Endodermal cell (in vitro differentiated cells): ENCODE measurements at regions not wholly inside any gene's neighbourhood (a gene's known extent, or its start where the extent isn't known, plus 50 kb on each side); places are given as distances from the start of the nearest gene placed in this dataset.

Source experiments
- DNase-seq: peaks from one replicate; pipeline ENCODE4 v3.0.0-alpha.2; 2017
- H3K27ac ChIP-seq: 2 replicates; pipeline ENCODE4 v1.5.1; 2013; ENCODE audit warnings: mild to moderate bottlenecking, low read depth, low read length, moderate library complexity
- H3K27me3 ChIP-seq: 2 replicates; pipeline ENCODE4 v1.6.1; 2013; ENCODE audit warnings: mild to moderate bottlenecking, low read length, moderate library complexity; ENCODE audit not compliant: insufficient read depth, control insufficient read depth, poor library complexity, severe bottlenecking
- H3K36me3 ChIP-seq: 2 replicates; pipeline ENCODE4 v1.7.0; 2013; ENCODE audit warnings: mild to moderate bottlenecking, low read length, moderate library complexity; ENCODE audit not compliant: control insufficient read depth, insufficient read depth
- H3K4me1 ChIP-seq: one replicate; pipeline ENCODE4 v1.7.0; 2013; ENCODE audit warnings: low read length; ENCODE audit not compliant: control insufficient read depth, insufficient read depth
- H3K4me3 ChIP-seq: 2 replicates; pipeline ENCODE4 v1.5.1; 2013; ENCODE audit warnings: mild to moderate bottlenecking, low read length, moderate library complexity
- H3K9ac ChIP-seq: 2 replicates; pipeline ENCODE4 v1.6.1; 2013; ENCODE audit warnings: mild to moderate bottlenecking, low read length, moderate library complexity; ENCODE audit not compliant: poor library complexity, severe bottlenecking; ENCODE audit errors: extremely low read depth
- H3K9me3 ChIP-seq: 2 replicates; pipeline ENCODE4 v1.6.1; 2013; ENCODE audit warnings: mild to moderate bottlenecking, low read length, moderate library complexity; ENCODE audit not compliant: control insufficient read depth
- H3K27ac Mint-ChIP-seq: 2 replicates; pipeline ENCODE4 v1.8.0; 2020; ENCODE audit warnings: mixed read lengths
- H3K27me3 Mint-ChIP-seq: 2 replicates; pipeline ENCODE4 v1.8.0; 2021; ENCODE audit warnings: mild to moderate bottlenecking, mixed read lengths; ENCODE audit not compliant: insufficient read depth
- H3K36me3 Mint-ChIP-seq: 2 replicates; pipeline ENCODE4 v1.8.0; 2020; ENCODE audit warnings: low read depth, mixed read lengths
- H3K4me1 Mint-ChIP-seq: 2 replicates; pipeline ENCODE4 v1.8.0; 2020; ENCODE audit warnings: mixed read lengths
- H3K4me3 Mint-ChIP-seq: 2 replicates; pipeline ENCODE4 v1.8.0; 2020; ENCODE audit warnings: mild to moderate bottlenecking, moderate library complexity, mixed read lengths
- H3K9me3 Mint-ChIP-seq: 2 replicates; pipeline ENCODE4 v1.8.0; 2020; ENCODE audit warnings: mild to moderate bottlenecking, mixed read lengths
- WGBS, 2 experiments: methylation state at CpG; one replicate each; pipeline versions ENCODE4 v1.1.5 to v1.1.7; 2013; ENCODE audit warnings: missing lambda C conversion rate in 2 of 2, mixed read lengths in 1 of 2; ENCODE audit not compliant: insufficient coverage in 1 of 2, insufficient read length in 1 of 2; 5-methylcytosine and 5-hydroxymethylcytosine counted together
- TF ChIP-seq, protein P1 (sequence below): fragments of 200-600 bp; sonication (generic); conservative IDR thresholded peaks from 2 replicates; pipeline ENCODE4 v1.5.0; 2021; ENCODE audit warnings: antibody characterized with exemption, mild to moderate bottlenecking

DNA sequence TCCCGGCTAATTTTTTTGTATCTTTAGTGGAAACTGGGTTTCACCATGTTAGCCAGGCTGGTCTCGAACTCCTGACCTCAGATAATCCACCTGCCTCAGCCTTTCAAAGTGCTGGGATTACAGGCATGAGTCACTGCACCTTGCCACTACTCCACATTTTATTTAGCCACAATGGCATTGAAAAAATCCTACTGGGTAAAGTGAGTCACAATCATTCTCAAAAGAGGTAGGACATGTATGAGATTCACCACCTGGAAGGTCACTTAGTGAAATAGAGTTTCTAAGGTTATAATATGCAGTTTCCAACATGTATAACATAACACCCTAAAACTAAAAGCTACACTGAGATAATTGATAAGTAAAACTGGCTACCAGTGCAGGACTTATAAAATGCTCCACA lies 159.2 kb downstream of the BTC start:
- Histone ChIP-seq H3K27me3 (peaks cover 25% of the 10 kb centered on the region), H3K27ac (no peak overlapping the region), H3K4me1 (no peaks in the 10 kb centered on the region), H3K9me3 (no peaks in the 10 kb centered on the region), H3K4me3 (no peak overlapping the region), H3K9ac (no peak overlapping the region), H3K36me3 (no peaks in the 10 kb centered on the region)
- Mint-ChIP-seq H3K27ac (no peak overlapping the region), H3K9me3 (no peaks in the 10 kb centered on the region), H3K4me3 (no peak overlapping the region), H3K36me3 (no peaks in the 10 kb centered on the region), H3K4me1 (peaks cover 11% of the 10 kb centered on the region), H3K27me3 (peaks cover 15% of the 10 kb centered on the region)
- TF ChIP-seq, protein P1, sequence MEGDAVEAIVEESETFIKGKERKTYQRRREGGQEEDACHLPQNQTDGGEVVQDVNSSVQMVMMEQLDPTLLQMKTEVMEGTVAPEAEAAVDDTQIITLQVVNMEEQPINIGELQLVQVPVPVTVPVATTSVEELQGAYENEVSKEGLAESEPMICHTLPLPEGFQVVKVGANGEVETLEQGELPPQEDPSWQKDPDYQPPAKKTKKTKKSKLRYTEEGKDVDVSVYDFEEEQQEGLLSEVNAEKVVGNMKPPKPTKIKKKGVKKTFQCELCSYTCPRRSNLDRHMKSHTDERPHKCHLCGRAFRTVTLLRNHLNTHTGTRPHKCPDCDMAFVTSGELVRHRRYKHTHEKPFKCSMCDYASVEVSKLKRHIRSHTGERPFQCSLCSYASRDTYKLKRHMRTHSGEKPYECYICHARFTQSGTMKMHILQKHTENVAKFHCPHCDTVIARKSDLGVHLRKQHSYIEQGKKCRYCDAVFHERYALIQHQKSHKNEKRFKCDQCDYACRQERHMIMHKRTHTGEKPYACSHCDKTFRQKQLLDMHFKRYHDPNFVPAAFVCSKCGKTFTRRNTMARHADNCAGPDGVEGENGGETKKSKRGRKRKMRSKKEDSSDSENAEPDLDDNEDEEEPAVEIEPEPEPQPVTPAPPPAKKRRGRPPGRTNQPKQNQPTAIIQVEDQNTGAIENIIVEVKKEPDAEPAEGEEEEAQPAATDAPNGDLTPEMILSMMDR, result no peak
- no peak for DNase-seq
- 77 to 94% methylated on average over 2 of the region's 2 CpGs for WGBS, 2 experiments

DNA sequence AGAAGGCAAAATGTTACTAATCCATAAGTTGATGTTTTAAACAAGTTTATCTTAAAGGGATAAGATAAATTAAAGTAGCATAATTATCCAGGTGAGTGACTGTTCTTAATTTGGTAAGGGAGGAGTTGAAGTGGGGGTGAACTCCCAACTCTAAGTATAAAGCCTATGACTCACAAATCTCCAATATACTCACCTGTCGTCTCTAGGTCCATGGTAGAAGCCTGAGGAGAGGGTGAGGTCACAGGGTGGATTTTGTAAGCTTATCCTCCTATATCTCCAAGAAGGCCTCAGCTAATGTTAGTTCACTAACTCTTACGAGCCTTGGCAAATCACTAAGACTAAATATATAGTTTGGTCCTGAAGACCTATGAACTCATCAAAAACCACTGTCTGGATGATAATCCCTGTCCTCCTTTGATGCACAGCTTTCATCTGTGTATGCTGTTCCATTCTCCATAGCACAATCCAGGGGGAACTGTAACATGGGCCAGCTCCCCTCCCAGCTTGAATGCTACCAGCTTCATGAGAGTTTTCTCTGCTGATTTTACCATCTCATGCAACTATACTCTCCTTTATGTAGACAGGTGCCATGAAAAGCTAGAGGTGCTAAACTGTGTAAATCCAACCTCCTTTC lies 158.7 kb downstream of the BTC start:
- no peak overlapping the region for H3K4me3 Mint-ChIP-seq
- H3K27me3 Mint-ChIP-seq, result peaks cover 12% of the 10 kb centered on the region
- H3K27ac Mint-ChIP-seq, result no peak overlapping the region
- peaks cover 7% of the 10 kb centered on the region for H3K4me1 Mint-ChIP-seq
- H3K27ac ChIP-seq, result no peak overlapping the region
- no peaks in the 10 kb centered on the region for H3K9me3 ChIP-seq
- no peaks in the 10 kb centered on the region for H3K9me3 Mint-ChIP-seq
- peaks cover 22% of the 10 kb centered on the region for H3K27me3 ChIP-seq
- H3K36me3 Mint-ChIP-seq, result no peaks in the 10 kb centered on the region
- no peak for DNase-seq
- 84 to 100% methylated on average over 1 to 2 of the region's 2 CpGs for WGBS, 2 experiments
- H3K36me3 ChIP-seq, result no peaks in the 10 kb centered on the region
- no peak overlapping the region for H3K4me3 ChIP-seq
- TF ChIP-seq, protein P1, result no peak
- H3K9ac ChIP-seq, result no peak overlapping the region
- no peaks in the 10 kb centered on the region for H3K4me1 ChIP-seq

DNA sequence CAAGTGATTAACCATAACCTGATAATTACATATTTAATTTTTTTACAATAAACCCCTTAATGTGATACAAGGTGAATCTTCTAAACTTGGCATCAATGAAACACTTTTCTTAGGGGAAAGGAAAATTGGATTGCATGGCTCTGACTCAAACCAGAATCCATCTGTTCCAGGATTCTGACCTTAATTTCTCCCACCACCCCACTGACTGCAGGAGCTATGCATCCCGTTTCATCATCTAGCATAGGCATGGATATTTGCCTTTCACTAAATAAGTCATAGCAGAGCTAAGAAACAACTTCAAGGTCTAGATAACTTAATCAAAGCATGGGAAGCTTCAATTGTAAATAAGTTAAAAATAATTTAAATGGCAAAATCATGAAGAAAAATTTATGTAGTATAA lies 156.3 kb downstream of the BTC start:
- Mint-ChIP-seq H3K4me1 (no peaks in the 10 kb centered on the region), H3K9me3 (no peaks in the 10 kb centered on the region)

More for the DNA sequence above, 156.3 kb downstream of the BTC start:
- H3K4me3 Mint-ChIP-seq, result no peak overlapping the region
- Histone ChIP-seq H3K4me1 (no peaks in the 10 kb centered on the region), H3K4me3 (no peak overlapping the region), H3K9ac (no peak overlapping the region), H3K27me3 (peaks cover 16% of the 10 kb centered on the region), H3K9me3 (no peaks in the 10 kb centered on the region), H3K36me3 (no peaks in the 10 kb centered on the region), H3K27ac (no peak overlapping the region)
- no peak overlapping the region for H3K27ac Mint-ChIP-seq
- peaks cover 7% of the 10 kb centered on the region for H3K27me3 Mint-ChIP-seq
- no peaks in the 10 kb centered on the region for H3K36me3 Mint-ChIP-seq
- TF ChIP-seq, protein P1, result no peak
- DNase-seq, result no peak
- 89% methylated on average over 1 of the region's 1 CpG; no CpG with 5 or more reads in 1 of the 2 experiments for WGBS, 2 experiments
